LNCAP (cell line): ENCODE measurements at regions not wholly inside any gene's neighbourhood (a gene's known extent, or its start where the extent isn't known, plus 50 kb on each side); places are given as distances from the start of the nearest gene placed in this dataset.

Source experiments
- TF ChIP-seq, protein P1 (sequence below): fragments of 450-650 bp; IDR thresholded peaks from 2 replicates; pipeline ENCODE4 v1.5.1; 2017; ENCODE audit warnings: mild to moderate bottlenecking

DNA sequence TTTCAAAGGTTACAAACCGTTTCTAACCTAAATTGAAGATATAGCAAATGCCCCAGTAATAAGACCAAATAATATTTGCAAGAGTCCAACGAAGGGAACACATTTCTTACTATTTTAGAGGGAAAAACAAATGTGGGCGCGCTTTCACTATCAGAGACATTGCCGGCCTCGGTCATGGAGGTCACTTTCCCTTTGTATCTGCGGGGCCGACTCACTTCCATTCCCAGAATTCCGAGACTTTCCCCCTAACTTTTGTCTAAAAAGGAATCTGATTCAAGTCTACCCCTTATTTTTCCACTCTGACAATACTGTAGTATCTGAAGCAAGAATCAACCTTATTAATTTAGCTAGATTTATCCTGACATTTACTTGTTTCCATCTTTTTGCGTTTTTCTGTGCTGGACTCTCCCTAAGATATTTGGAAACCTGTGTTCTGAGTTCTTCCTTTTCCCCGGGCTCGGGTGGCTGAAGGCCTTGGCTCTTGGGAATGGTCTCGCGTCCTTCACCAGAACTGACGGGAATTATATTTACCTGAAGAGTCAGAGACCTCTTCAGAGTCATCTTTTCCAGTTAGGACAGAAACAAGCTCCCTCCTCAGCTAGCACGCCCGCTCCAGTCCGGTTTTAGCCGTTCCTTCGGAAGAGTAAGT is 71.8 kb upstream of the ZNF184 start:
- TF ChIP-seq, protein P1, sequence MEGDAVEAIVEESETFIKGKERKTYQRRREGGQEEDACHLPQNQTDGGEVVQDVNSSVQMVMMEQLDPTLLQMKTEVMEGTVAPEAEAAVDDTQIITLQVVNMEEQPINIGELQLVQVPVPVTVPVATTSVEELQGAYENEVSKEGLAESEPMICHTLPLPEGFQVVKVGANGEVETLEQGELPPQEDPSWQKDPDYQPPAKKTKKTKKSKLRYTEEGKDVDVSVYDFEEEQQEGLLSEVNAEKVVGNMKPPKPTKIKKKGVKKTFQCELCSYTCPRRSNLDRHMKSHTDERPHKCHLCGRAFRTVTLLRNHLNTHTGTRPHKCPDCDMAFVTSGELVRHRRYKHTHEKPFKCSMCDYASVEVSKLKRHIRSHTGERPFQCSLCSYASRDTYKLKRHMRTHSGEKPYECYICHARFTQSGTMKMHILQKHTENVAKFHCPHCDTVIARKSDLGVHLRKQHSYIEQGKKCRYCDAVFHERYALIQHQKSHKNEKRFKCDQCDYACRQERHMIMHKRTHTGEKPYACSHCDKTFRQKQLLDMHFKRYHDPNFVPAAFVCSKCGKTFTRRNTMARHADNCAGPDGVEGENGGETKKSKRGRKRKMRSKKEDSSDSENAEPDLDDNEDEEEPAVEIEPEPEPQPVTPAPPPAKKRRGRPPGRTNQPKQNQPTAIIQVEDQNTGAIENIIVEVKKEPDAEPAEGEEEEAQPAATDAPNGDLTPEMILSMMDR: no peak

DNA sequence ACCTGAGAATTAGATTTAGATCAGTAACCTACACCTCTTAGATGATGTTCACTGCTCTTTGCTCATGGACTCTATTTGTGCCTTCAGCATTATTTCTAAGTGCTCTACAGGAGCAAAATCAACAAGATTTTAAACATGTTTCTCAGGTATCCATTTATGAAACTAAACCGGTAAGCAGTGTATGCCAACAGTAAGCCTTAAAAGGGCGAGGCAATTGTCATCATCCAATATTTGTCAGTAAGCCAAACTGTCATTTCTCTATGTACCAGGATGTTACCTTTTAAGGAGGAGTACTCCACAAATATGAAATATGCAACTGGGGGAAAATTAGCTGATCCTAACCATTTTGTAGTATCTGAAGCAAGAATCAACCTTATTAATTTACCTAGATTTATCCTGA is 69.6 kb upstream of the ZNF184 start:
- TF ChIP-seq, protein P1: no peak

DNA sequence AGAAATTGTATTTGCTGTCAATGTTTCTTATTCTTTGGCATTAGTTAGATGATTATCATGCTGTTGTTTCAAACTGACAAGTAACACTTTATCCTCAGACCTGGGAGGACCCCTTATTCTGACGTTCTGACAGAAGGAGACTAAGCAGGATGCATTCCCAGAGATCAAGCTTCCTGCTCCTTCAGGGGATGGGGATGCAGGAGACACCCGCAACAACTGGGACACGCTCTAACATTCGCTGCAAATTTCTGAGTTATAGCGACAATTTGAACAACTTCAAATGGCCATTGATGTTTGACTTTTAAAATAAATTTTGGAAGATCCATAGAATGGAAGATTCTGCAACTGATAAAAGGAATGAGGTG is 69.0 kb upstream of the ZNF184 start:
- TF ChIP-seq, protein P1: no peak

DNA sequence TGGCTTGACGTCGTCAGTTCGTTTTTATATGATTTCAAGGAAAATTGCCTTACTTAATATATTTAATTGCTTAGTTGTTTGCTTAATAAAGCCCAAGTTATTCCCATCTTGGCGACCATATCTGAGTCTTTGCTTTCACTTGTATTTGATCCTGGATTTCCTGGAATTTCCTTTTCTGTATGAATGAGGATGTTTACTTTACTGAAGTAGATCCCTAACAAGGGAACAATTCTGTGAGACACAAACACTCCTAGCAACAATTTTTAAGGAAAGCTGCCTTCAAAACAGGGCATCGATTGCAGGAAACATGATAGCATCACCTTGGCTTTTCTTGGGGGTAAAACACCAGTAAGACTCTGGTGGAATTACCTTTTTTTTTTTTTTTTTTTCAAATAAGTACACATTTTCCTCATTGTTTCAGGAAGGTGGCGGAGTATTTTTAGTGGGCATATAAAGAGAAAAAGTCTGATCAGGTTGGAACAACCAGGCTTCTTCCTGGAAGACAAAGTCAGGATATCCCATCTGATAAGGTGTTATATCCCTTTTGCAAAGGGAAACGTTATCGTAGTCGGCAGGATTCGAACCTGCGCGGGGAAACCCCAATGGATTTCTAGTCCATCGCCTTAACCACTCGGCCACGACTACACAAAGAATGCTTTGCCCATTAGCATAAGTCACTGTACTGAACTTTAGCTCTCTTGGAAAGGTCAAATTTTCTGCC is 68.5 kb upstream of the ZNF184 start:
- TF ChIP-seq, protein P1: no peak

DNA sequence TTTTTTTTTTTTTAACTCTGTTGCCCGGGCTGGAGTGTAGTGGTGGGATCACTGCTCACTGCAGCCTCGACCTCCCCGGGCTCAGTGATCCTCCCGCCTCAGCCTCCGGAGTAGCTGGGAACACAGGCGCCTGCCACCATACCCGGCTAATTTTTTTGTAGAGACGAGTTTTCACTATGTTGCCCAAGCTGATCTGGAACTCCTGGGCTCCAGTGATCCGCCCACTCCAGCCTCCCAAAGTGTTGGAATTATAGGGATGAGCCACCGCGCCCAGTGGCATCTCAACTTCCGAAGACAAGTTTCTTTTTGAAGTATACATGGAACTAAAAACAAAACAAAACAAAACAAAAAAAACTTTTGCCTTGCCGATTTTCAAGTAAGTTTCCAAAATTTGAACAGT is 66.6 kb upstream of the ZNF184 start:
- TF ChIP-seq, protein P1: no peak

DNA sequence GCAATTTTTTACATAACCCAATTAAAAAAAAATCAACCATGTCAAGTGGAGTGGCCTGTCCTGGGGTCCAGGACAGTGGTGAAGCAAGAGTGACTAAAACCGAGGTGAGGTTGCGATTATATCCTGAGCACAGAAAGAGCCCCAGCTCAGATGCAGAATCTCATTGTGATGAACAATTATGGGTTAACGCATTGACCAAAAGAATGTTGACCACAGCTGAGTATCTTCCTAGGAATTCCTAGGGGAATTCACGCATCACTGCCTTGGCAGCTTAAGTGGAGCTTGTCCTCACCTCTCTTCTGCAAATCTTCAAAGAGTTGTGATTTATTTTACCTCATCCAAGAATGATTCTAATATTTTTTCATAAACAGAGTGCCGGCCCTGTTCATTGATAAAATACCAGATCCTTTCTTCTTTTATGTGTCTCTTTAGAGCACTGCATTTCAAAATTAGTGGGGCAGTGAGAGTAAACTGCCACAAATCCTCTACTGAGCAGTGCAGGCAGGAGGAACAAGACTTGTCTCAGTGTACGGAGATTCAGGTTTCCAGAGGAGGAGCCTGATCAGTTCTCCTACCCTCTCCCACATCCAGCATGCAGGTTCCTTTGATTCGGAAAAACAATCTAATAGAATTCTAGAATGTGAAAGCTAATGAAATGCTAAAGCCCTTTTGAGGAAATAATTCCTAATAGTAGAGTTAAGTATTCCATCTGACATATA is 60.1 kb upstream of the ZNF184 start:
- TF ChIP-seq, protein P1: no peak

DNA sequence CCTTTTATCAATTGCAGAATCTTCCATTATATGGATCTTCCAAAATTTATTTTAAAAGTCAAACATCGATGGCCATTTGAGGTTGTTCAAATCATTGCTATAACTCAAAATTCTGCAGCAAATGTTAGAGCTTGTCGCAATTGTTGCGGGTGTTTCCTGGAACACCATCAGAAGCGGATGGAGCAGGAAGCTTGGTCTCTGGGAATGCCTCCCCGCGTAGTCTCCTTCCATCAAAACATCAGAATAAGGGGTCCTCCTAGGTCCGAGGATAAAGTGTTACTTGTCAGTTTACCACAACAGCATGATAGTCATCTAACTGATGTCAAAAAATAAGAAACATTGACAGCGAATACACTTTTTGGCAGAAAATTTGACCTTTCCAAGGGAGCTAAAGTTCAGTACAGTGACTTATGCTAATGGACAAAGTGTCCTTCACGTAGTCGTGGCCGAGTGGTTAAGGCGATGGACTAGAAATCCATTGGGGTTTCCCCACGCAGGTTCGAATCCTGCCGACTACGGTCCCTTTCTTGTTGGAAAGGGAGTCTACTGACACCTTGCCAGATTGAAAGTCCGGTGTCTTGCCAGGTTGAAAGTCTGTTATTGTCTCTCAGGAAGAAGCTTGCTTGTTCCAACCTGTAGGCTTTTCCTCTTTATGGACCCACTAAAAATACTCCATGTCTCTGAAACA is 59.0 kb upstream of the ZNF184 start:
- TF ChIP-seq, protein P1: no peak
